ENCODE measurements at regions not wholly inside any gene's neighbourhood (a gene's known extent, or its start where the extent isn't known, plus 50 kb on each side); places are given as distances from the start of the nearest gene placed in this dataset.

GRCh38 chr12:108418164-108418890 lies 79.2 kb upstream of the CMKLR1 start:
- CTCF ChIA-PET = no interaction called here
- intact Hi-C loops (cut with micrococcal nuclease) = no loop called here
- POLR2A ChIA-PET = no interaction called here
- no peaks in the 10 kb centered on the region for H3K4me1 Mint-ChIP-seq (ENCODE audit: low read depth)
- no peaks in the 10 kb centered on the region for H3K9me3 Mint-ChIP-seq
- no peak for TF ChIP-seq CTCF (IDR thresholded peaks at IDR 0.05)
- no peaks in the 10 kb centered on the region for H3K36me3 Mint-ChIP-seq (ENCODE audit: low read depth)
- H3K4me3 Mint-ChIP-seq = no peak overlapping the region
- no peak for ATAC-seq
- H3K27me3 Mint-ChIP-seq = no peaks in the 10 kb centered on the region
- no peak for DNase-seq
- H3K27ac Mint-ChIP-seq = no peak overlapping the region

- CTCF ChIA-PET = no interaction called here
- no peaks in the 10 kb centered on the region for H3K9me3 Mint-ChIP-seq
- POLR2A ChIA-PET = no interaction called here
- H3K4me3 Mint-ChIP-seq = no peak overlapping the region
- no peak for DNase-seq
- no peak for ATAC-seq
- no peak overlapping the region for H3K27ac Mint-ChIP-seq
- no peaks in the 10 kb centered on the region for H3K4me1 Mint-ChIP-seq (ENCODE audit: low read depth)
- intact Hi-C loops (cut with micrococcal nuclease) = no loop called here
- no peak for TF ChIP-seq CTCF (IDR thresholded peaks at IDR 0.05)
- peaks cover 4% of the 10 kb centered on the region for H3K27me3 Mint-ChIP-seq
- H3K36me3 Mint-ChIP-seq (ENCODE audit: low read depth) = no peaks in the 10 kb centered on the region
Measured at GRCh38 chr12:108414021-108414420, 74.9 kb upstream of the CMKLR1 start.

GRCh38 chr12:108410689-108411088 lies 71.6 kb upstream of the CMKLR1 start:
- Mint-ChIP-seq H3K27me3 (peaks cover 8% of the 10 kb centered on the region), H3K9me3 (peaks cover 5% of the 10 kb centered on the region), H3K36me3 (ENCODE audit: low read depth) (no peaks in the 10 kb centered on the region), H3K4me1 (ENCODE audit: low read depth) (no peaks in the 10 kb centered on the region), H3K4me3 (no peak overlapping the region), H3K27ac (no peak overlapping the region)
- ChIA-PET CTCF (no interaction called here), POLR2A (no interaction called here)
- ATAC-seq (no peak), DNase-seq (no peak)
- intact Hi-C loops (cut with micrococcal nuclease) = no loop called here
- no peak for TF ChIP-seq CTCF (IDR thresholded peaks at IDR 0.05)

- Mint-ChIP-seq H3K9me3 (peaks cover 5% of the 10 kb centered on the region), H3K36me3 (ENCODE audit: low read depth) (no peaks in the 10 kb centered on the region), H3K4me1 (ENCODE audit: low read depth) (no peaks in the 10 kb centered on the region), H3K27ac (no peak overlapping the region), H3K27me3 (peaks cover 10% of the 10 kb centered on the region), H3K4me3 (no peak overlapping the region)
- DNase-seq = no peak
- no peak for TF ChIP-seq CTCF (IDR thresholded peaks at IDR 0.05)
- ChIA-PET POLR2A (interaction anchor here (0.6 kb wide), 1 partner anchor 466 kb away, joined by 3 read pairs; no protein-coding TSS in a partner anchor), CTCF (no interaction called here)
- no peak for ATAC-seq
- intact Hi-C loops (cut with micrococcal nuclease) = no loop called here
Measured at GRCh38 chr12:108409481-108409880, 70.4 kb upstream of the CMKLR1 start.

GRCh38 chr12:108403952-108404351 lies 64.8 kb upstream of the CMKLR1 start:
- Mint-ChIP-seq H3K36me3 (ENCODE audit: low read depth) (no peaks in the 10 kb centered on the region), H3K27ac (no peak overlapping the region), H3K4me3 (no peak overlapping the region), H3K9me3 (peaks cover 5% of the 10 kb centered on the region), H3K4me1 (ENCODE audit: low read depth) (no peaks in the 10 kb centered on the region), H3K27me3 (peaks cover 14% of the 10 kb centered on the region)
- DNase-seq (no peak), ATAC-seq (no peak)
- ChIA-PET POLR2A (no interaction called here), CTCF (no interaction called here)
- no peak for TF ChIP-seq CTCF (IDR thresholded peaks at IDR 0.05)
- intact Hi-C loops (cut with micrococcal nuclease) = no loop called here
